ENCODE measurements at regions not wholly inside any gene's neighbourhood (a gene's known extent, or its start where the extent isn't known, plus 50 kb on each side); places are given as distances from the start of the nearest gene placed in this dataset.

DNA sequence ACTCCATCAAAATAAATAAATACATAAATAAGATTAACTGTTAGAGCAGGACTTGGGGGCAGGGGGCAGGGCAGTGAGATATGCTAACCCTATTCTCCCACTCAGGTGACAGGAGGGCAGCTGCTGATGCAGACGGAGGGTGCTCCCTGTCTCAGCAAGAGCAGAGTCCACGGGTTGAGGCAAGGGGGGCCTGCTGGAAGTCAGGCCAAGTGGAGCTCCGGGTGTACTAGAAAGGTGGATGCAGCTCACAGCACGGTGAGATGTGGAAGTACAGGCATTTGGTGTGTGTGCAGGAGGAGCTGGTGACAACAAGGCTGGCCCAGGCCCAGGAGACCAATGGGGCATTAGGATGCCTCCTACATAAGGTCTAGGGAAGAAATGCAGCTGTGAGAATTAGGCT lies 467.3 kb upstream of the B3GAT1 start:
- TF ChIP-seq, protein P1, sequence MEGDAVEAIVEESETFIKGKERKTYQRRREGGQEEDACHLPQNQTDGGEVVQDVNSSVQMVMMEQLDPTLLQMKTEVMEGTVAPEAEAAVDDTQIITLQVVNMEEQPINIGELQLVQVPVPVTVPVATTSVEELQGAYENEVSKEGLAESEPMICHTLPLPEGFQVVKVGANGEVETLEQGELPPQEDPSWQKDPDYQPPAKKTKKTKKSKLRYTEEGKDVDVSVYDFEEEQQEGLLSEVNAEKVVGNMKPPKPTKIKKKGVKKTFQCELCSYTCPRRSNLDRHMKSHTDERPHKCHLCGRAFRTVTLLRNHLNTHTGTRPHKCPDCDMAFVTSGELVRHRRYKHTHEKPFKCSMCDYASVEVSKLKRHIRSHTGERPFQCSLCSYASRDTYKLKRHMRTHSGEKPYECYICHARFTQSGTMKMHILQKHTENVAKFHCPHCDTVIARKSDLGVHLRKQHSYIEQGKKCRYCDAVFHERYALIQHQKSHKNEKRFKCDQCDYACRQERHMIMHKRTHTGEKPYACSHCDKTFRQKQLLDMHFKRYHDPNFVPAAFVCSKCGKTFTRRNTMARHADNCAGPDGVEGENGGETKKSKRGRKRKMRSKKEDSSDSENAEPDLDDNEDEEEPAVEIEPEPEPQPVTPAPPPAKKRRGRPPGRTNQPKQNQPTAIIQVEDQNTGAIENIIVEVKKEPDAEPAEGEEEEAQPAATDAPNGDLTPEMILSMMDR (IDR thresholded peaks at IDR 0.05), result no peak
- TF ChIP-seq POLR2A (IDR thresholded peaks at IDR 0.05), result no peak

Measured in adrenal gland (tissue), 5 donors.